HS-27A (cell line): ENCODE measurements at regions not wholly inside any gene's neighbourhood (a gene's known extent, or its start where the extent isn't known, plus 50 kb on each side); places are given as distances from the start of the nearest gene placed in this dataset.

ENCODE experiments used
- DNase-seq: peaks from one replicate; pipeline ENCODE4 v3.0.0-alpha.2; 2012; ENCODE audit warnings: low read depth, missing footprints

DNA sequence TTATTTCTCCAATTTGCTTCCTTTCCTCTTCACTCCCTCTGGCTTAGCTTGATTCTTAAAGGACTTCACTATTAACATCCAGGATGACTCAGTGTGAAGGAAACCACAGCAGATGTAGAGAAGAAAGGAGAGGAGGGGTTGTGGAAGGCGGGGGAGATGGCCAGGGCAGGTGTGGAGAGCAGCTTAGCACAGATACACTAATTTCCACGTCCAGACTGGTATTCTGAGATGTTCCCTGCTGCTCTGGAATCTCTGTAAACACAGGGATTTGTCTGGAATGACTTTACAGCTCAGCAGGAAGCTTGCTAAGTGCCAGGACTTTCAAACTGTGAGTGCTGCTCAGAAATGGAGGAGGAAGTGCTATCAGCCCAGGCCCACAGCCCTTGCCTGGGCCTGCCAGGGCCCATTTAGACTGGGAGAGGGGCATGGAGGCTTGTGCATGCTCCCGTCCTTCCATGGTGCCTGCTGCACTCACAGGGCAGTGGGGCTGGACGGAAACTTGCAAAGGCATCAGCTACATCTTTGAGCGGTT is 202.5 kb upstream of the DDHD1 start:
- no peak for DNase-seq

DNA sequence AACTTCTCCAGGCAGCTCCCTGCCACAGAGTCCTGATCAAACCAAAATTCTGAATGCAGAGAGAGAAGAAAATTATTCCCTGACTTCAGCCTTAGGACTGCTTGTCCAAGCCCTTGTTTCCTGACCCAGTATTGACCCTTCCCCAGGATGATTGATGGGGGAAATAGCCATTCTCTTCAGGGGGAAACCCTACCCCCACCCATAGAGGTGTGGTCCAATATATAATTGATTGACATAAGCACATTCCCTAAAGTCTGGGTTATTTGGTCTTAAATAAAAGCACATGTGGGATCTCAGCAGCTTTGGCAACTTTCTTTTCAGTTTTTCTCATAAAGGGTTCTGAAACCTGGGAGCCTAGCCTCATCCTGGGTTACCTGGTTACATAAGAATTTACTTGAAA is 201.2 kb upstream of the DDHD1 start:
- DNase-seq, result no peak

DNA sequence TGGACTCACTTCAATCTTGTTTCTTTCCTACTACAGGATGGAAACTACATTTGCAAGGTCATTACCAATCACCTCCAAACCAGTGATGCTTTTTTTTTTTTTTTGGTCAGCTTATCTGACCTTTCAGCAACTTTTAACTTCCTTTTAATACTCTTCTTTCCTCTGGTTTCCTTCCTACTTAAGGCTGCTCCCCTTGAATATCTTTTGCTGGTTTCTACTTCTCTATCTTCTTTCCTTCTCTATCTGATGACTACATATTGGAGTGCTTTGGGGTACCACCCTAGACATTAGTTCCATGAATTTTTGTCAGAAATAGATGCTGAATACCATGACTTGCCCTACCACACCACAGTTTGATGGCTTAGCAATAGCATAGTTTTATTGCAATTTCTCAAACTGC is 197.7 kb upstream of the DDHD1 start:
- no peak for DNase-seq

DNA sequence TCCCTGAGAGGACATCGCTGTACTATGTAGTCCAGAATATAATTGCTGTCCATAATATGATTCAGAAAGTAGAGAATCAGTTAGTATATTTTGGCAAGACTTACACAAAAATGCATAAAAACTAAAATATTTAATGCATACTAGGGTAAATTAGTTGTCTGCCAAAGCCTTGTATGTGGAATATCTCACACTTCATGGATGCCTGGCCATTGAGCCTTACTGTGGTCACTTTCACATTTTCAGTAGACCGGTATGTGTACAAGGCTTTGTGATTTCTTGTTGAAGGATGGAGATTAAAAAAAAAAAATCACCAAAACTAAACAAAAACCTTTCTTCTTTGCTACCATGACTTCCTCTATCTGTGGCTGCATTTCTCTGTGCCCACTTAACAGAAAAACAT is 197.3 kb upstream of the DDHD1 start:
- no peak for DNase-seq

- DNase-seq, result no peak
Observed at GRCh38 chr14:53346988-53347387, 193.9 kb upstream of the DDHD1 start.

- DNase-seq, result no peak
Observed at GRCh38 chr14:53341324-53341723, 188.2 kb upstream of the DDHD1 start.

DNA sequence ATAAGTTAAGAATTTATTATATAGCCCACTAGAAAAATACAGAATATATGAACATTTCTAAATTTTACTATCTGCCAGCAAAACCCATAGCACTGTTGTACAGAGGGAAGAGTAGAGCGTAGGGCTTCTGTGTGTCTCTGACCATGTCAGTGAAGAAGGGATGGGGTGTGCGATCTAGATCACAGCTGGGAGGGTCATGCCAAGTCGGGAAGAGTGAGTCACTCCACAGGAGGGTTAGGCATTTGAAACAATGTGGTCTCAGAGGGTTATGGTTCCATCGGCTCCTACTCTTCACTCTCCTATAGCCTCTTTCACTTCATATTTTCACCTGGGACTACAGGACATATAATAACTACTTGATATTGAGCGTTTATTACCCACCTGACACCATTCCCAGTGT is 185.1 kb upstream of the DDHD1 start:
- peak; percentile 51 for DNase-seq

- DNase-seq, result no peak
Observed at GRCh38 chr14:53336729-53337128, 183.6 kb upstream of the DDHD1 start.

DNA sequence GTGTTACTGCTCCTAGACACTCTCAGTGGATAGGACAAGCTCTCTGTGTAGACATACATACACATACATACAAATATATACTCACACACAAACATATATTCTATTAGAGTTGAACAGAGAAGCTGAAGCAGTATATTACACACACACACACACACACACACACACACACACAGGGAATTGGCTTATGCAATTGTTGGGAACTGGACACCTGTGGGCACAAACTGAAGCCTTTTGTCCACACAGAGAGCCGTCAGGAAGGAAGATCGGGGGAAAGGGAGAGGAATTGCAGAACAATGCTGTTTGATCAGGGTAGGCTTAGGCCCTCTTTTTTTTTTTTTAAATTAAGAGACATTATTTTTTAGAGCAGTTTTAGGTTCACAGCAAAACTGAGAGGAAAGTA is 180.7 kb upstream of the DDHD1 start:
- no peak for DNase-seq

DNA sequence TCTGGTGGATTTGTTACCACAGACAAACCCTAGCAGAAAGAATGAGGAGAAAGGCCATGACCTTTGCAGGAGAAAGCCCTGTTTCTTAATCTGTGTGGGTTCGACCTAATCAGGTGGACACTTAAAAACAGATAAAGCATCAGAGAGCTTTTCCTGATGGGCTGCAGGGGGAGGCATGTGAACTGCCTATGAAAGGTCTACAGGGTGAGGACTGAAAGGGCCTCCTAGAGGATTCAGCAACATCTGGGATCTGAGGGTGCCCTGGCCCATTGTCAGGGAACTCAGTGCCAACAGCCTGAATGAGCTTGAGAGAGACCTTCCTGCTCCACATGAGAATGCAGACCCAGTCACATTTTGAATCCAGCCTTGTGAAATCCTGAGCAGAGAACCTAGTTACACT is 178.8 kb upstream of the DDHD1 start:
- no peak for DNase-seq

- DNase-seq, result peak; percentile 57
Observed at GRCh38 chr14:53331247-53331646, 178.1 kb upstream of the DDHD1 start.

DNA sequence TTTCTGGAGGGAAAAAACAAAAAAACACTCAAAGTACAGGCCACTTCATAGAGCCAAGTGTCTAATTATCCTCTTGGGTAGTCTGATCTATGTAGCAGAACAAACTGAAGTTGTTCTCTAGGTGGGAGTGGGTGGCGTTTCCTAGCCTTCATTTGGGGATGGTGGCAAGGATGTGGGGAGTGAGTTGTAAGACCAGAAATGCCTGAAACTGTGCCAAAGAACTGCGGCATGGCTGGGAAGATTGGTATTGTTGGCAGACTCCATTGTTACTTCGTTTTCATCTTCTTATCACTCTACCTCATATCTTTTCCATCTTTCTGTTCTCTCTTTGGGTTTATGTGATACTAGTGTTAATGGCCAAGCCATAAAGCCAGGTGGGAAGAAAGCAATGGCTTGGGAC is 177.3 kb upstream of the DDHD1 start:
- DNase-seq, result no peak

DNA sequence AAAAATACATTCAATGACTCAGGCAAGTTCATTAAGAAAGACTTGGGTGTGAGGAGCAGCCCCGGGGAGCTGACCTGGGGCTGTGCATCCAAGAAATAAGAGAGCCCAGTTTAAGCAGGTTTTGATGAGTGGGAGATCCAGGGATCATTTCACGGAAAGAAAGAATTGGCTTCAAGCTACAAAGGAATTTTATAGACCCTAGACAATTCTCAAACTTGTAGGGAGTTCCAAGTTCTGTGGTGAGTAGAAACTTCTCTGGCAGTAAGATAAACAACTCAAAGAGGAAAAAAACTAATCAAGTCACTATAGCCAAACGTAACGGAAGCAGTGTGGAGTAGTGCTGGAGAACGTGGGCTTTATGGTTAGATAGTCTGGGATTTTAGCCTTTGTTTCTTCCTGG is 175.7 kb upstream of the DDHD1 start:
- no peak for DNase-seq

DNA sequence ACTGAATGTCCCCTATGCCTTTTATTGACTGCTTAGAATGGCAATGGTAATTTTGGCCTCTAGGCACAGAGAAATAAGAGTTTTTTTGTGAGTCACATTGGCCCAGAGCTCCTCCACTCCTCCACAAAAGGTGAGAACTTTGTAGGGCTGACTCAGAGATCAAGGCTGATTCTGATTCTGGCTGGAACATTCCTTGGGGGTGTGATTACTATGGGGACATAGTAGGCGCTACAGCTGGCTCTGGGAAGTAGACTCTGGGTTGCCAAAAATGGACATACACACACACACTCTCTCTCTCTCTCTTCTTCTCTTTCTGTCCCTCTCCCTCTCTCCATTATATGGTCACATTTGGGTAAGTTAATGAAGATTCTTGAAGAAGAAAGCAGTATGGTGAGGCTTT is 174.6 kb upstream of the DDHD1 start:
- no peak for DNase-seq

DNA sequence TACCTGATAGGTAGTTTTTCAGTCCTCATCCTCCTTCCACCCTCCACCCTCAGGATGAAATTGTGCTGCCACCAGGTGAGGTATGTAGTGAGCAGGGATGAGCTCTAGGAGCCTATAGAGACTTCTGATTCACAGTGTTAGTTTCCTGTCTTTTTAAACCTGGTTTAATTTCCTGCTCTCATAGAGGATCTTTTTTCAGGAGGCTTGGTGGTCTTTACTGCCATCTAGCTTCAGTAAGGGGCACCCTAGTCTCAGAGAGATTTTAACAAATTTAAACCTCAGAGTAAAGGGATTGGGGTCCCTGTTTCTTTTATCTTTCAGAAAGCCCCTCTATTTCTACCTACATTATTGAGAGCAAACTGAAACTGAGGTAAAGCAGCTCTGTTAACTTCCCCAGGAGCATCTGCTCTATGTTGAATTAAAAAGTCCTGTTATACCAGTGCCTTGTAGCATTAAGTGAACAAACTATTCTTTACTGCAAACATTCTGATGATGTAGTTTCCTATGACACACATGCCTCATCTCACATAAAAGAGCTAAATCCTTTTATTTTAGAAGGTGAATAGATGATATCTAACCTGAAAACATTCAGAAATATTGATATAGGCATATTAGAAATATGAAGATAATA is 172.2 kb upstream of the DDHD1 start:
- DNase-seq, result no peak

DNA sequence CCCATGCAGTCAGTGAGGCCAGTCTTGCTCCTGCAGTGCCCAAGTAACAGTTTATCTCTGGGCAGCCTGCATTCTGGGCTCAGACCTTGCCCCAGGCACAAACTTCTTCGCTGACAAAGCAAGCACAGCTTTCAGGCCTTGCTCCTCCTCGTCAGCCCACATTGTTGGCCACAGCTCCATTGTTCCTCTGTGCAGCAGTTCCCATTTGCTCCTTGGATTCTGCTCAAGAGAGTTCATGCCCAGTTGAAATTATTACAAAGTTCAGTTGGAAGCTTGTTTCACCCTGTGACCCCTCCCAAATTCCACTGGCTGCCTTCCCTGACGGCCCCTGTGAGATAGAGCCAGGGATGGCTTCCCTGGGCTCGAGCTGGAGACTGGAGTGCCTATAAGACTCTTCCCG is 163.4 kb upstream of the DDHD1 start:
- DNase-seq, result no peak

DNA sequence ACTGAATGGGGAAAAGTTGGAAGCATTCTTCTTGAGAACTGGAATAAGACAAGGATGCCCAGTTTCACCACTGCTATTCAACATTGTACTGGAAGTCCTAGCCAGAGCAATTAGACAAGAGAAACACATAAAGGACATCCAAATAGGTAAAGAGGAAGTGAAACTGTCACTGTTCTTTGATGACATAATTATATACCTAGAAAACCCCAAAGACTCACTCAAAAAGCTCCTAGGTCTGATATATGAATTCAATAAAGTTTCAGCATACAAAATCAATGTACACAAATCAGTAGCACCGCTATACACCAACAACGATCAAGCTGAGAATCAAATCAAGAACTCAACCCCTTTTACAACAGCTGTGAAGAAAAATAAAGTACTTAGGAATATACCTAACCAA is 157.3 kb upstream of the DDHD1 start:
- DNase-seq, result no peak

DNA sequence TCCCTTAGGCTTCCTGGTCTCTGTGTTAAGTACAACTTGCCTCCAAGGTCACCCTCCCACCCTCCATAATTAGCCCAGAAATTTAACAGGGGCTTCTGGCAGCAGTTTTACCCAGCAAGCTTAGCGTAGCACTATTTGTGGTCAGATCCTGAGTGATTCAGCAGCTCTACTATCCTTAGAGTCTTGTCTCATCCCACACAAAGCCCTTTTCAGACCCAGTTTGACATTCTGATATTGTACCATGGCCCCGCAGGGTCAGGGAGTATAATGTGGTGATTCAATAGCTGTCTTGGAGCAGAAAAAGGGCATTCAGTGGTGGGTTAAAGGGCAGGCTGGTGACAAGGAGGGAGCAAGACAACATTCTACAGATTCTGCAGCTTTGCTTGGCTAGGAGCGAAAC is 153.8 kb upstream of the DDHD1 start:
- no peak for DNase-seq

DNA sequence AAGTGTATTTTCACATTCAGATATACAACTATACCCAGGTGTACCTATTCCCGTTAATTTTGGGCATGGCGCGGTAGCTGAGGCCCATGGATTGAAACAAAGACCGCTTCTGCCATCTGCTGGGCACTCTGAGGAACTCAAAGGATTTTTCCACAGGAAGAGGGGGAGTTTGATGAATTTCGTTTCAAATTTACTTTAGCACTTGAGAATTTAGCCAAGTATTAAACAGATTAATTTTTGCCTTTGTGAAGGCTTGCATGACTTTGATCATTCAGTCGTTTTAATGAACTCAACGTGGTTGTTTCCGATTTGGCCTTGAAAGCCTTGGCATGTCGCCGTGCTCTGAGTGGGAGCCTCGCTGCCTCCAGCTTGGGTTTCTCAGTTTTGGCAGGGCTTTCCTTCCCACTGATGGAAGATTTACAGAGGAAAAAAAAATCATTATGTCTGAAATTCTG is 153.2 kb upstream of the DDHD1 start:
- DNase-seq, result no peak

DNA sequence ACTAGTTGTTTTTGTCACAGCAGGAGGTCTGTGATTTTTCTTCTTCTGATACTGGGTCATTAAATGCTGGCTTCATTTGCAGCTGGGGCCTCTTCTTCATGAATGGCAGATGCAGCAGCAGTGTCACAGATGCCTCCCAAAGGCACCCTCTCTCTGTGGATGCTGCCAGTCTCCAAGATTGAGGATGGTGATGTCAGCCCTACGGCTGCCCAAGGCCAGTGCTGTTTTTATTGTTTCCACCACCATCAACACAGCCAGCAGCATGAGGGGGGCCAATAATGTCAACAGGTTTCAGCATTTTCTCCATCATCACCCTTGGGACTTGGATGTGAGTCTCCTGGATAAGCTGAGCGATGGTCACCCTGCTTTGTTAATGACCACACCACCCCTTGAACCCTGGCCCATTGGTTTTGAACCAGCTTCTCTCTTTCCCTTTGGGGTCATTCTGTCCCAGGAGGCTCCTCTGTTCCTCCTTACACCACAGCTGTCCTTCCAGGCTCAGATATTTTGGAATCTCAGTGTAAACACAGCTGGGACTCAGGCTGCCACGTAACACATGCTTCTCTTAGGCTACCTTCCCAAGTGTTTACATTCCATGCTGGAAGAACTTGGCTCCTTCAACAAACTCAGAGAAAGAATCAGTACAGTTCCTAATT is 151.7 kb upstream of the DDHD1 start:
- no peak for DNase-seq

DNA sequence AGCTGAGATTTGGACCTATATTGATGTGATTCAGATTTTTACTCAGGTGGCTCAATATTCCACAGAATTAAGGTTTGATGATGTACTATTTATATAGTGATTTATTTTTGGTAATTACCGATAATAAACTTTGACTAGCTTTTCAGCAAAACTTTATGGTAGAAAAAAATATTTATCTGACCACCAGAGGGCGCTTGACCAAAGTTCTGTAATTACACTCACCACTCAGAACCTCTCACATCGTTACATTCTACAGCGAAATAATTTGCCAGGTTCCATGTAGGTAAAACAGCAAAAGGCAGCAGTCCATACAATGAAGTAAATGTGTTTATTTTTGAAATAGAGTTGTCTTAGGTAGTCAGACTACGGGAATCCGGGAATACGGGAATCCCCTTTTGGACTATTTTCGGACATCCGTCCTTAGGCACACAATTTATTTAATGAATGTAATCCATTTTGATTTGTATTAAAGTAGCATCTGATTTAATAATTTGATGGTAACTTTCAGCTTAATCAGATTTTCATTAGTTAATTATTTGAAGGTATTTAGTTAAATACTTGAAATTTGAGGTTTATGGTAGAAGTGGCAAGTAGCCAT is 143.0 kb upstream of the DDHD1 start:
- no peak for DNase-seq

DNA sequence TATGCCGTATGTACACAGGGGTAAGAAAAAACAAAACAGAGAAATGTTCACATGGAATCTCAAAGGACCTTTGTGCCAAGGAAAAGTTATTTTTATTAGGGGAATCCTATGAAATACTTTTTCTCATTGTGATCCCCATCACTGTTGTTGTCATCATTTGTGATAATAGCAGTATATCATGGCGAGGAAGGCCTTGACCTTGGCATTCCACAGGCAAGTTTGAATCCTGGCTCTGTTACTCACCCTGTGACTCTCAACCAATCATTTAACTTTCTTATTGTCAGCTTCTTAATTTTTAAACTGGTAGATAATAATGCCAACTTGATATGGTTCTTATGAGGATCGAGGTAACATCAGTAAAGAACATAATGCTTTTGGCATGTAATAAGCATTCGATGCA is 142.2 kb upstream of the DDHD1 start:
- no peak for DNase-seq

DNA sequence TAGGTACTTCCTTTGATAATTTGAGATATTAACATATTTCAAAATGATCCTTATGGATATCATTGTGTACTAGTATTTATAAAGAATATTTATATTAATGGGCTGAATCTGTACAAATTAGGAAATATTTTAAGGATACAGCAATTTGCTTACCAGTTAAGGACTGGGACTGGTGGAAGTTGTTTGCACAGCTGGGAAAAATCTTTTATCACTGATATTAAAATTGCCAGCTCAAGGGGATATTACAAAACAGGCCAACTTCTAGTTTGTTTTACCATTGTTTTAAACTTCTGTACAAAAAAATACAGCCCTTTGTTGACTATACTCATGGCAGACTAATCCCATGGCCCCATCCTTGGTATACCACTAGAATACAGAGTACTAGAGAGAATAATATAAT is 133.2 kb upstream of the DDHD1 start:
- DNase-seq, result no peak

DNA sequence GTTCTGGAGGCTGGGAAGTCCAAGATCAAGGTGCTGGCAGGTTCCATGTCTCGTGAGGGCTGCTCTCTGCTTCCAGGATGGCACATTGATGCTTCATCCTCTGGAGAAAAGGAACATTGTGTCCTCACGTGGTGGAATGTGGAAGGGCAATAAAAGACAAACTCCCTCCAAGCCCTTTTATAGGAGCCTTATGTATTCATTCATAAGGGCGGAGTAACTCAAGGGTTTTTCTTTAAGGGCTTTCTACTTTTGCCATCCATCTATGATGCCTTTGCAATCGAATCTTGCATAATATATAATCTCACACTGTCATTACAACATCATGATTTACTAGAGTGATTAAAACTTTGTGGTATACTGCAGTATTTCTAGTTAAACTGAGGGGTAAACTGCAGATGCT is 132.7 kb upstream of the DDHD1 start:
- DNase-seq, result no peak
